GM12865 (cell line): ENCODE measurements at regions not wholly inside any gene's neighbourhood (a gene's known extent, or its start where the extent isn't known, plus 50 kb on each side); places are given as distances from the start of the nearest gene placed in this dataset.
A peak's percentile ranks its signal among the peaks of the same experiment; 100 is the strongest.

Experiments used
- DNase-seq: peaks from one replicate; pipeline ENCODE4 v3.0.0; 2010; ENCODE audit warnings: low read depth
- H3K4me3 ChIP-seq: 2 replicates; pipeline ENCODE4 v1.5.1; 2011; ENCODE audit warnings: mild to moderate bottlenecking, low read depth, low read length, control low read depth
- CTCF ChIP-seq: IDR thresholded peaks from 2 replicates; pipeline ENCODE4 v1.5.1; 2011; ENCODE audit warnings: low read length, control low read depth, low read depth, inconsistent platforms; ENCODE audit not compliant: insufficient read depth; ENCODE audit errors: missing control alignments

GRCh38 chr1:163912170-163912884 is 590.6 kb downstream of the NUF2 start:
- no peak overlapping the region for H3K4me3 ChIP-seq
- DNase-seq = no peak
- TF ChIP-seq CTCF = no peak

- H3K4me3 ChIP-seq = no peak overlapping the region
- TF ChIP-seq CTCF = no peak
- no peak for DNase-seq
Observed at GRCh38 chr1:163914785-163915413, 593.1 kb downstream of the NUF2 start.

- H3K4me3 ChIP-seq = no peak overlapping the region
- peak; percentile 50 for DNase-seq
- no peak for TF ChIP-seq CTCF
Observed at GRCh38 chr1:163922743-163923201, 601.0 kb downstream of the NUF2 start.

- no peak for DNase-seq
- no peak for TF ChIP-seq CTCF
- H3K4me3 ChIP-seq = no peak overlapping the region
Observed at GRCh38 chr1:163924041-163924440, 602.3 kb downstream of the NUF2 start.

GRCh38 chr1:163927493-163927892 is 605.7 kb downstream of the NUF2 start:
- DNase-seq = no peak
- H3K4me3 ChIP-seq = no peak overlapping the region
- no peak for TF ChIP-seq CTCF

GRCh38 chr1:163928069-163928468 is 606.3 kb downstream of the NUF2 start:
- no peak for TF ChIP-seq CTCF
- no peak for DNase-seq
- H3K4me3 ChIP-seq = no peak overlapping the region
